ENCODE measurements at regions not wholly inside any gene's neighbourhood (a gene's known extent, or its start where the extent isn't known, plus 50 kb on each side); places are given as distances from the start of the nearest gene placed in this dataset.

DNA sequence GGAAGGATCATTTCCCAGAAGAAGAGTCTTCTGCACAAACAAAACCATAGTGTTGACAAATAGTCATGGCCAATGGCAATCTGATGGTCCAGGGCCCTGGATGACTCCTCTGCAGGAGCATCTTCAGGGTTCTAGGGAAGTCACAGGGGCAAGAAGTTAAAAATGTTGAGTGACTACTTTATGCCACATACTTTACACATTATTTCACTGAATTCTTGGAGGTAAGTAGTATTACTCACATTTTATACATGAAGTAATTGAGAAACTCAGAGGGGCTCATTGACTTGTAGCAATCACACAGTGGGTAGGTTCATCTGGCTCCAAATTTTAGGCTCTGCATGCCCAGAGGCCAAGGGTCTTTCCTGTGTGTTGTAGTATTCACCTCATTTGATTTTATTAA, 430.2 kb upstream of the MCTP2 start:
- no peaks in the 10 kb centered on the region for H3K27me3 ChIP-seq
- no peak overlapping the region for H3K27ac ChIP-seq
- H3K4me3 ChIP-seq, result no peak overlapping the region
- no peaks in the 10 kb centered on the region for H3K9me3 ChIP-seq
- intact Hi-C loops (cut with DNase I), result no loop called here
- TF ChIP-seq, protein P1, sequence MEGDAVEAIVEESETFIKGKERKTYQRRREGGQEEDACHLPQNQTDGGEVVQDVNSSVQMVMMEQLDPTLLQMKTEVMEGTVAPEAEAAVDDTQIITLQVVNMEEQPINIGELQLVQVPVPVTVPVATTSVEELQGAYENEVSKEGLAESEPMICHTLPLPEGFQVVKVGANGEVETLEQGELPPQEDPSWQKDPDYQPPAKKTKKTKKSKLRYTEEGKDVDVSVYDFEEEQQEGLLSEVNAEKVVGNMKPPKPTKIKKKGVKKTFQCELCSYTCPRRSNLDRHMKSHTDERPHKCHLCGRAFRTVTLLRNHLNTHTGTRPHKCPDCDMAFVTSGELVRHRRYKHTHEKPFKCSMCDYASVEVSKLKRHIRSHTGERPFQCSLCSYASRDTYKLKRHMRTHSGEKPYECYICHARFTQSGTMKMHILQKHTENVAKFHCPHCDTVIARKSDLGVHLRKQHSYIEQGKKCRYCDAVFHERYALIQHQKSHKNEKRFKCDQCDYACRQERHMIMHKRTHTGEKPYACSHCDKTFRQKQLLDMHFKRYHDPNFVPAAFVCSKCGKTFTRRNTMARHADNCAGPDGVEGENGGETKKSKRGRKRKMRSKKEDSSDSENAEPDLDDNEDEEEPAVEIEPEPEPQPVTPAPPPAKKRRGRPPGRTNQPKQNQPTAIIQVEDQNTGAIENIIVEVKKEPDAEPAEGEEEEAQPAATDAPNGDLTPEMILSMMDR (IDR thresholded peaks at IDR 0.05), result no peak
- H3K36me3 ChIP-seq, result no peaks in the 10 kb centered on the region
- H3K4me1 ChIP-seq, result peaks cover 0 to 3% (median 0%) of the 10 kb centered on the region in 9 donors
- DNase-seq (no peak), ATAC-seq (no peak)

DNA sequence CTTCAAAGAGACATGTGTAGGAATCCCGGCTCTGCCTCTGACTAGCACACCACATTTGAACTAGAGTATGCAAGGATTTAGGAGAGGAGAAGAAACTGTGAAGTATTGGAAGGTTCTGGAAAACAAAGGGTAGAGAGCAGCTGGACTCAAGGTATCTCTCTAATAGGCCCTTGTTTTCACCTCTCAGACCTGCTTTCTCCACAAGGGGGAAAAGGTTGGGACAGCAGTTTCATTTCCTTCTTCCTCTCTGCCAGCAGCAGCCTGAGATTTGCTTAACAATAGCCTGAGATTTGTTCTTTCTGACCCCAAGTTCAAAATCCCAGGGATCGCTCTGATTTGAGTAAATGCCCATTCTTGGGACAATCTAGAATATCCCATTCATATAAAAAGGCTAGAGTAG, 430.6 kb upstream of the MCTP2 start:
- Histone ChIP-seq H3K4me3 (no peak overlapping the region), H3K4me1 (peaks cover 0 to 3% (median 0%) of the 10 kb centered on the region in 9 donors), H3K36me3 (no peaks in the 10 kb centered on the region), H3K27ac (no peak overlapping the region), H3K9me3 (no peaks in the 10 kb centered on the region), H3K27me3 (no peaks in the 10 kb centered on the region)
- TF ChIP-seq, protein P1 (IDR thresholded peaks at IDR 0.05), result no peak
- ATAC-seq (no peak), DNase-seq (no peak)
- WGBS, 2 donors, result 82 to 83% methylated on average over 2 of the region's 2 CpGs
- intact Hi-C loops (cut with DNase I), result no loop called here

DNA sequence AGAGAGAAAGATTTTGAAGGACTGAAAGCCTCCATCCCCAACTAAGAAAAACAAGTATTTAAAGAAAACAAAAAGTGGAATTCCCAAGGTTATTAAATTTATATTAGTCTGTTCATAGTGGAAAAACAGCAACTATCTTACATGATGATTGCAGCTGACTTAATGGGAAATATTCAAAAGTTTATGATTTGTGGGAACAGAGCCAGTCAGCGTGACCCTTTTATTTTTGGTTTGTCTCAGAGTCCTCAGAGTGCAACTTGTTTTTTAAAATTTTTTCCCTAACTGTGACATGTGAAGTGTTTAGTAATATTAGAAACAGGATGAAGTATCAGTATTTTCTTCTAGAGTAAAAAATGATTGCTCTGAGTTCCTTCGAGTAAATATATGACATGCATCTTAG, 441.9 kb upstream of the MCTP2 start:
- Histone ChIP-seq H3K4me1 (no peaks in the 10 kb centered on the region), H3K27ac (no peak overlapping the region), H3K9me3 (peaks cover 0 to 3% (median 0%) of the 10 kb centered on the region in 11 donors), H3K36me3 (no peaks in the 10 kb centered on the region), H3K4me3 (no peak overlapping the region), H3K27me3 (no peaks in the 10 kb centered on the region)
- DNase-seq, result no peak
- intact Hi-C loops (cut with DNase I), result no loop called here
- TF ChIP-seq, protein P1 (IDR thresholded peaks at IDR 0.05), result no peak
- WGBS, 2 donors, result 74 to 75% methylated on average over 2 of the region's 2 CpGs
- no peak for ATAC-seq

DNA sequence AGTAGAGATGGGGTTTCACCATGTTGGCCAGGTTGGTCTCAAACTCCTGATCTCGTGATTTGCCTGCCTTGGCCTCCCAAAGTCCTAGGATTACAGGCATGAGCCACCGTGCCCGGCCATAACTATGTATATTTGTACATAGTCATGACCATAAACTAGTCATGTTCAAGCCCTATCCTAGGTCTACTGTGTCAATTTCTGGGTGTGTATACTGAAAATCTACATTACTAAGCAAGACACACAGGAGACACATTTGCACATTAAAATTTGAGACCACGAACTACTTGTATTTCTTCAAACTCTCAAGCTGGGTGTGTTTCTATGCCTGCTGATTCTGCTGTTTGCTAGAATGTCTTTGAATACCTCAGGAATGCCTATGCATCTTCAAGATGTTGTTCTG, 451.3 kb upstream of the MCTP2 start:
- no peaks in the 10 kb centered on the region for H3K36me3 ChIP-seq
- 82 to 91% methylated on average over 4 of the region's 4 CpGs for WGBS, 2 donors
- H3K27ac ChIP-seq, result no peak overlapping the region
- H3K4me1 ChIP-seq, result no peaks in the 10 kb centered on the region
- intact Hi-C loops (cut with DNase I), result no loop called here
- ATAC-seq, result no peak
- no peak overlapping the region for H3K4me3 ChIP-seq
- TF ChIP-seq, protein P1 (IDR thresholded peaks at IDR 0.05), result no peak
- no peaks in the 10 kb centered on the region for H3K9me3 ChIP-seq
- no peak for DNase-seq
- no peaks in the 10 kb centered on the region for H3K27me3 ChIP-seq

DNA sequence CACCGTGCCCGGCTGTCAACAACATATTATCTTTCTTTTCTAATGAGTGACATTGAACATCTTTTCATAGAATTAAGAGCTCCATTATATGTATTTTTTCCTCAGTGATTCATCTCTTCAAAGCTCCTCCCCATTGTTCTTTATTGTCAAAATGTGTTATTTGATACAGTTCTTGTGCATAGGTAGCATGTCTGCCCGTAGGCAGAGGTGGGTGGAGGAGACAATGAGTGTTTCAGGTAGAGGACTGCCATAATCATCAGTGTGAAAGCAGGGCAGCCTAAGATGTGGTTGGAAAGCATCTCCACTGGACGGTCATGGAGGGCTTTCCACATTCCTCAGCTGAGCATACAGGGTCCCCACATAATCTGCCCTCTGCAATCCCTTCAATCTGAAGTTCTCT, 452.0 kb upstream of the MCTP2 start:
- no peaks in the 10 kb centered on the region for H3K9me3 ChIP-seq
- 75 to 87% methylated on average over 4 of the region's 4 CpGs for WGBS, 2 donors
- H3K4me1 ChIP-seq, result no peaks in the 10 kb centered on the region
- TF ChIP-seq, protein P1 (IDR thresholded peaks at IDR 0.05), result no peak
- H3K27me3 ChIP-seq, result no peaks in the 10 kb centered on the region
- no peak for DNase-seq
- no peak overlapping the region for H3K4me3 ChIP-seq
- ATAC-seq, result no peak
- intact Hi-C loops (cut with DNase I), result no loop called here
- no peak overlapping the region for H3K27ac ChIP-seq
- H3K36me3 ChIP-seq, result no peaks in the 10 kb centered on the region

Measured in heart right ventricle (tissue), 16 donors.